ENCODE measurements at regions not wholly inside any gene's neighbourhood (a gene's known extent, or its start where the extent isn't known, plus 50 kb on each side); places are given as distances from the start of the nearest gene placed in this dataset.

GRCh38 chr2:129092956-129093355 lies 774.3 kb upstream of the HS6ST1 start:
- H3K9me3 ChIP-seq (ENCODE audit: low read depth, low read length): no peaks in the 10 kb centered on the region
- H3K4me3 ChIP-seq (ENCODE audit: low read length): no peak overlapping the region
- no peaks in the 10 kb centered on the region for H3K27me3 ChIP-seq (ENCODE audit: insufficient read depth, low read length)
- H3K4me1 ChIP-seq (ENCODE audit: insufficient read depth, low read length): no peaks in the 10 kb centered on the region

- no peaks in the 10 kb centered on the region for H3K27me3 ChIP-seq (ENCODE audit: insufficient read depth, low read length)
- no peaks in the 10 kb centered on the region for H3K4me1 ChIP-seq (ENCODE audit: insufficient read depth, low read length)
- H3K9me3 ChIP-seq (ENCODE audit: low read depth, low read length): no peaks in the 10 kb centered on the region
- H3K4me3 ChIP-seq (ENCODE audit: low read length): no peak overlapping the region
These were observed 782.5 kb upstream of the HS6ST1 start for GRCh38 chr2:129101186-129101585.

DNA sequence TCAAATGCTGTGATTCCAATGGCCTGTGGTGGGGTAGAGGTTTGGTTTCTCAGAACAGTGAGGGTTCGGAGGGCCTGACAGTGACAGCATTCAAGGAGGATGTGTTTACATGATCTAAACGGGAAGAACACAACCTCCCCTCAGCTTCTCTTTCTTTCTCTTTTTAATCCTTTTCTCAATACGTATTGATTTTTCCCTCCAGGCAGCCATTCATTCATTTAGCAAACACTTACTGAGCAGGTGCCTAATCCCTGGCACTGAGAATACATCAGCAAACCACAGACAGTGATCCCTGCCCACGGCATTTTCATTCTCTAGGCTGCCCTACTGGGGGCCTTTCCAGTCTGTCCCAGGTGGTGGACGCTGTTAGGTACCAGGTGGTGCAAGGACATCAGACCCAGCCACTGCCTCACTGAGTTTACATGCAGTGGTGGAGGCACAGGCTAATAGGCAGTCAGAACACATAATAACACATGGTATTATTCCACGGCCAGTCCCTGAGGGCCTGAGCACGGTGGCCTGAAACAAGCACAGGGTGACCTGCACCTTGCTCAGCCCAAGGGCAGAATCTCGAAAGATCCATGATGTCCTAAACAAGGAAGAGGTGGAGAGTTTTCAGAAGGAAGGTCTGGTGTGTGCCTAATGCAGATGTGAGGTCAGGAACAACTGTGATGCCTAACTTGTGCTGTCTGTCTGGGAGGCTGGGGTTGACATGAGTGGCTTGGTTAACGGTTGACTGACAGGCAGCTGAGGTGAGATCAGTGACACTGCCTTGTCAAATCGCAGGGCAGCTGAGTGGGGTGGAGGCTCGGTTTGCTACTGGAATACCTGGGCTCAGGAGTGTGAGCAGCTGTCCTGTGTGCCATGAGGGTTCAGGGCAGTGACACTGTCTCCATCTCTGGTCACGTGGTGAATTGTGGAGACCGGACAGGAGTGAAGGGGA lies 785.5 kb upstream of the HS6ST1 start:
- Histone ChIP-seq H3K27me3 (ENCODE audit: insufficient read depth, low read length) (no peaks in the 10 kb centered on the region), H3K4me3 (ENCODE audit: low read length) (no peak overlapping the region), H3K9me3 (ENCODE audit: low read depth, low read length) (no peaks in the 10 kb centered on the region), H3K4me1 (ENCODE audit: insufficient read depth, low read length) (no peaks in the 10 kb centered on the region)

DNA sequence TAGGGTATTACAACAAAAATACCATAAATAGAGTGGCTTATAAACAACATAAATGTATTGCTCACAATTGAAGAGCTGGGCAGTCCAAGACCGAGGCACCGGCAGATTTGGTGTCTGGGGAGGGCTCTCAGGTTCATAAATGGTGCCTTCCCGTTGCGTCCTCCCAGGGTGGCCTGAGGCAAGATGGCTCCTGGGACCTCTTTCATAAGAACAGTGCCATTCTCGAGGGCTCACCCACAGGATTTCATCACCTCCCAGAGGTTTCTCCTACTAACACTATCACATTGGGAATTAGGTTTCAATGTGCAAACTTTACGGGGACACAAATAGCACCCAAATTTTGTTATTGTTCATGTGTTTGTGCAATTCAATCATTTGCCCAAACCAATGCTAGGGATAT lies 793.5 kb upstream of the HS6ST1 start:
- Histone ChIP-seq H3K27me3 (ENCODE audit: insufficient read depth, low read length) (no peaks in the 10 kb centered on the region), H3K4me1 (ENCODE audit: insufficient read depth, low read length) (no peaks in the 10 kb centered on the region), H3K4me3 (ENCODE audit: low read length) (no peak overlapping the region), H3K9me3 (ENCODE audit: low read depth, low read length) (no peaks in the 10 kb centered on the region)

DNA sequence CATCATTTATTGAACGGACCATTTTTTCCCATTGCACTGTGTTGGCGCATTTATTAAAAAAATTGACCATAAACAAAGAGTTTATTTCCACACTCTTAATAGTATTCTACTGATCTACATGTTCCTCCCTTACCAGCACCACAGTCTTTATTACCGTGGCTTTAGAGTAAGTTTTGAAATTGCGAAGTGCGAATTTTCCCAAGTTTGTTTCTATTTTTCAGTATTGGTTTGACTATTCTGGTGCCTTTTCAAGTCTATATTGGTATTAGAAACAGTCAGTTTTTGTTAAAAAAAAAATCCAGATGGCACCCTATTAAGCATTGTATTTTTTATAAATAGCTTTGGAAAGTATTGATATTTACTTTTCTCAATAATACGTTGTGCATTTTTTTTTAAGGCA lies 795.1 kb upstream of the HS6ST1 start:
- H3K4me1 ChIP-seq (ENCODE audit: insufficient read depth, low read length): no peaks in the 10 kb centered on the region

DNA sequence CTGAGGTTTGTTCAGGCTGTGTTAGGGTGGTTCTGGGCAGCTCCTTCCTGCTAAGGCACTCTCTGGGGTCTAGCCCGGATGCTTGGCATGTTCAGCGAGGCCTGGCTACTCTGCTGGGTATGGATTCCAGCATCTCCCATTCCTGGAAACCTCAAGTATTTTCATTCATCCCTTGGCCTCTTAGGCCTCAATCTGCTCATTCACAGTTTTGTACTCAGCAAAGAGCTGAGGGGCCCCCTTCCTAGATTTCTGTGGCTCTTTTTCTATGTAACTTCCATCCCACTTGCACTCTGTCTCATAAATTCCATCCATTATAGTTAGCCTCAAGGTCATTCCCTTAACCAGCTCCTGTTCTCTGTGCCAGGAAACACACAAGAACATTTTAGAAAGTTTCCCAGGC lies 798.8 kb upstream of the HS6ST1 start:
- Histone ChIP-seq H3K9me3 (ENCODE audit: low read depth, low read length) (no peaks in the 10 kb centered on the region), H3K4me1 (ENCODE audit: insufficient read depth, low read length) (no peaks in the 10 kb centered on the region), H3K4me3 (ENCODE audit: low read length) (no peak overlapping the region), H3K27me3 (ENCODE audit: insufficient read depth, low read length) (no peaks in the 10 kb centered on the region)

More for the DNA sequence above, 795.1 kb upstream of the HS6ST1 start:
- Histone ChIP-seq H3K4me3 (ENCODE audit: low read length) (no peak overlapping the region), H3K27me3 (ENCODE audit: insufficient read depth, low read length) (no peaks in the 10 kb centered on the region), H3K9me3 (ENCODE audit: low read depth, low read length) (no peaks in the 10 kb centered on the region)

DNA sequence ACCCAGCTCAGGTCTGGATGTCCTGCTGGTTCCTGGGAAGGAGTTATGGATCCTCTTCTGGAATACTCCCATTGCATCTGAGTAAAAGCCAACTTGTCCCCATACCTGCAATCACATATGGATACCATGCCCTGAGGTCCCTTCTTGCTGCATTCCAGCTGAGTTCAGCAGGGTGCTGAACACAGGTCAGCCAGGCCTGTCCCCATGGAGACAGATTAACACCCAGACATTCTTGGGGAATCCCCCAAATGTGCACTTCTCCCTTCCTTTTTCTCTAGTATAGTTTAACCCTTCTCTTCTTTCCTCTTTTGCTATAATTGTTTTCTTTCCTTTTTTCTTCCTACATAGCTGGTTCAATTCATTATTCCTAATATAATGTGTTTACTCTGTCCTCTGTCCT lies 799.6 kb upstream of the HS6ST1 start:
- no peaks in the 10 kb centered on the region for H3K4me1 ChIP-seq (ENCODE audit: insufficient read depth, low read length)
- H3K27me3 ChIP-seq (ENCODE audit: insufficient read depth, low read length): no peaks in the 10 kb centered on the region
- H3K4me3 ChIP-seq (ENCODE audit: low read length): no peak overlapping the region
- H3K9me3 ChIP-seq (ENCODE audit: low read depth, low read length): no peaks in the 10 kb centered on the region

GRCh38 chr2:129129087-129129486 lies 810.4 kb upstream of the HS6ST1 start:
- Histone ChIP-seq H3K4me1 (ENCODE audit: insufficient read depth, low read length) (no peaks in the 10 kb centered on the region), H3K4me3 (ENCODE audit: low read length) (no peak overlapping the region), H3K9me3 (ENCODE audit: low read depth, low read length) (no peaks in the 10 kb centered on the region), H3K27me3 (ENCODE audit: insufficient read depth, low read length) (no peaks in the 10 kb centered on the region)

DNA sequence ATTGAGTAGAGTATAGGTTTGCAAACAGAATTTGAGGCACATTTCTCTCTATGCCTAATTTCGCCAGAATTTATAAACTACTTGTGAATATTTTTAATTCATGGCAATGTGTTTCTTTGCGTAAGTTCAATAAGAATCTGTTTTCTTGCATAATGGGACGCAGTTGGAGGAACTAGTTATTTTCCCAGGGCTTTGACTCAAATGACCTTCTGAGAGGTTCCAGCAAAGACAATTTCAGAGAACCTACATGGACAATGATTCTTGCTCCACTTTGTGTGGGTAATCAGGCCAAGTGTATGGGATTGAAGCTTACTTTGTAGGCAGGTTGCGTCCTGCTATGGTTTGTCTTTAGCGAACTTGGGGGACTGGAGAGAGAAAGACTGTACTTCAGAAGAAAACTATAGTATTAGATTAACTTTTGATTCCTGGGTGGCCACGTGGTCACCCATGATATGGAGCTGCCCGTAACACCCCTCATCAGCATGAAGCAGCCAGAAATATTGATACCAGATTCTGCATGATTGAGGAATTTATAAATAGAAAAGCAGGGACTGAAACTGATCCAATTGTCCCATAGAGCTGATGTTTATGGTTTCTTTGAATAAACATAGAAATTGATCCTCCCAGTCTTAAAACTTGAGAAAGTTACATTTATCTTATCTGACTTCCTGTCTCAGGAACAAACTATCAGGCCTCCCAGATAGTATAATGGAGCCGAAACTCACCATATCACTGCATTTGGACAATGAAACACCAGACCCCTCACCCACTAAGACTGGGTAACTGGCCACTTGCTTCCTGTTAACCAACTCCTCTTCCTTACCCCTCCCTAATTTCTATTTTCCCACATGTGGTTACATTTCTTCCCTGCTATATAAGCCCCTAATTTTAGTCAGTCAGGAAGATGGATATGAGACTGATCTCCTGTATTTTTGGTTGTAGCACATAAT lies 815.3 kb upstream of the HS6ST1 start:
- Histone ChIP-seq H3K4me3 (ENCODE audit: low read length) (no peak overlapping the region), H3K27me3 (ENCODE audit: insufficient read depth, low read length) (peaks cover 2% of the 10 kb centered on the region), H3K9me3 (ENCODE audit: low read depth, low read length) (no peaks in the 10 kb centered on the region), H3K4me1 (ENCODE audit: insufficient read depth, low read length) (no peaks in the 10 kb centered on the region)

- peaks cover 4% of the 10 kb centered on the region for H3K27me3 ChIP-seq (ENCODE audit: insufficient read depth, low read length)
- H3K4me1 ChIP-seq (ENCODE audit: insufficient read depth, low read length): no peaks in the 10 kb centered on the region
- H3K9me3 ChIP-seq (ENCODE audit: low read depth, low read length): no peaks in the 10 kb centered on the region
- no peak overlapping the region for H3K4me3 ChIP-seq (ENCODE audit: low read length)
These were observed 816.3 kb upstream of the HS6ST1 start for GRCh38 chr2:129135017-129135416.

- Histone ChIP-seq H3K9me3 (ENCODE audit: low read depth, low read length) (no peaks in the 10 kb centered on the region), H3K4me1 (ENCODE audit: insufficient read depth, low read length) (no peaks in the 10 kb centered on the region), H3K27me3 (ENCODE audit: insufficient read depth, low read length) (peaks cover 4% of the 10 kb centered on the region), H3K4me3 (ENCODE audit: low read length) (no peak overlapping the region)
These were observed 820.7 kb upstream of the HS6ST1 start for GRCh38 chr2:129139380-129139779.

GRCh38 chr2:129142465-129142864 lies 823.8 kb upstream of the HS6ST1 start:
- Histone ChIP-seq H3K4me1 (ENCODE audit: insufficient read depth, low read length) (no peaks in the 10 kb centered on the region), H3K9me3 (ENCODE audit: low read depth, low read length) (no peaks in the 10 kb centered on the region), H3K27me3 (ENCODE audit: insufficient read depth, low read length) (peaks cover 4% of the 10 kb centered on the region), H3K4me3 (ENCODE audit: low read length) (no peak overlapping the region)

GRCh38 chr2:129144082-129144791 lies 825.6 kb upstream of the HS6ST1 start:
- H3K4me3 ChIP-seq (ENCODE audit: low read length): no peak overlapping the region

GRCh38 chr2:129152514-129152913 lies 827.0 kb upstream of the RAB6C start:
- no peak overlapping the region for H3K4me3 ChIP-seq (ENCODE audit: low read length)
- H3K9me3 ChIP-seq (ENCODE audit: low read depth, low read length): peaks cover 12% of the 10 kb centered on the region
- no peaks in the 10 kb centered on the region for H3K4me1 ChIP-seq (ENCODE audit: insufficient read depth, low read length)

More at GRCh38 chr2:129144082-129144791, 825.6 kb upstream of the HS6ST1 start:
- Histone ChIP-seq H3K27me3 (ENCODE audit: insufficient read depth, low read length) (no peaks in the 10 kb centered on the region), H3K4me1 (ENCODE audit: insufficient read depth, low read length) (no peaks in the 10 kb centered on the region), H3K9me3 (ENCODE audit: low read depth, low read length) (peaks cover 8% of the 10 kb centered on the region)

DNA sequence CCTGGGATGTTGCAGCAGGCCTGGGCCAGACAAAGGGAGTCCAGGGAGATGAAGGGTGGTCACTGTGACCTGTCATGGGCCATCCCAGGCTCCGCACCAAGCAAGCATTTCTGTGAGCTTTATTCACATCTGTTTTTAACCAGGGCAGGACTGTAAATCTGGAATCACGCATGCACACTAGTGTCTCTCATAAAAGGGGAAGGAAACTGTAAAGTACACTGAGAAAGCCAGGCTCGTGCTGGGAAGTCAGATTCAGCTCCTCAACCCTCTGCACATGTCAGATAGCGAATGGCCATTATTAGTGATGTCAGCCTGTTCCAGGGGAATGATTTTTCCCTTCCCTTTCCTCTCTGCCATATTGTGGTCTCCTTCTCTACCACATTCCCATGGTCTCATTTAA lies 818.6 kb upstream of the RAB6C start:
- Histone ChIP-seq H3K9me3 (ENCODE audit: low read depth, low read length) (no peaks in the 10 kb centered on the region), H3K4me3 (ENCODE audit: low read length) (no peak overlapping the region), H3K4me1 (ENCODE audit: insufficient read depth, low read length) (no peaks in the 10 kb centered on the region), H3K27me3 (ENCODE audit: insufficient read depth, low read length) (no peaks in the 10 kb centered on the region)

More at GRCh38 chr2:129152514-129152913, 827.0 kb upstream of the RAB6C start:
- H3K27me3 ChIP-seq (ENCODE audit: insufficient read depth, low read length): no peaks in the 10 kb centered on the region

Data from mononuclear cell (primary cell).